ENCODE measurements at regions not wholly inside any gene's neighbourhood (a gene's known extent, or its start where the extent isn't known, plus 50 kb on each side); places are given as distances from the start of the nearest gene placed in this dataset.

- TF ChIP-seq CTCF (IDR thresholded peaks at IDR 0.05; ENCODE audit: borderline replicate concordance, insufficient read depth, low read depth, low read length): no peak
Observed at GRCh38 chr3:106707347-106707746, 669.9 kb upstream of the CCDC54 start.

GRCh38 chr3:106710596-106710995, 666.6 kb upstream of the CCDC54 start:
- TF ChIP-seq CTCF (IDR thresholded peaks at IDR 0.05; ENCODE audit: borderline replicate concordance, insufficient read depth, low read depth, low read length): no peak
- H3K4me3 ChIP-seq (ENCODE audit: low read depth, low read length): no peak overlapping the region

More at GRCh38 chr3:106707347-106707746, 669.9 kb upstream of the CCDC54 start:
- no peak overlapping the region for H3K4me3 ChIP-seq (ENCODE audit: low read depth, low read length)

- no peak overlapping the region for H3K4me3 ChIP-seq (ENCODE audit: low read depth, low read length)
- TF ChIP-seq CTCF (IDR thresholded peaks at IDR 0.05; ENCODE audit: borderline replicate concordance, insufficient read depth, low read depth, low read length): no peak
Observed at GRCh38 chr3:106711650-106712049, 665.6 kb upstream of the CCDC54 start.

GRCh38 chr3:106714400-106714799, 662.8 kb upstream of the CCDC54 start:
- no peak for TF ChIP-seq CTCF (IDR thresholded peaks at IDR 0.05; ENCODE audit: borderline replicate concordance, insufficient read depth, low read depth, low read length)
- no peak overlapping the region for H3K4me3 ChIP-seq (ENCODE audit: low read depth, low read length)

GRCh38 chr3:106715286-106715685, 662.0 kb upstream of the CCDC54 start:
- no peak for TF ChIP-seq CTCF (IDR thresholded peaks at IDR 0.05; ENCODE audit: borderline replicate concordance, insufficient read depth, low read depth, low read length)
- H3K4me3 ChIP-seq (ENCODE audit: low read depth, low read length): no peak overlapping the region

- TF ChIP-seq CTCF (IDR thresholded peaks at IDR 0.05; ENCODE audit: borderline replicate concordance, insufficient read depth, low read depth, low read length): no peak
- no peak overlapping the region for H3K4me3 ChIP-seq (ENCODE audit: low read depth, low read length)
Observed at GRCh38 chr3:106717178-106717780, 660.0 kb upstream of the CCDC54 start.

GRCh38 chr3:106719077-106719476, 658.2 kb upstream of the CCDC54 start:
- TF ChIP-seq CTCF (IDR thresholded peaks at IDR 0.05; ENCODE audit: borderline replicate concordance, insufficient read depth, low read depth, low read length): no peak
- no peak overlapping the region for H3K4me3 ChIP-seq (ENCODE audit: low read depth, low read length)
